HG02885 (cell line): ENCODE measurements at regions not wholly inside any gene's neighbourhood (a gene's known extent, or its start where the extent isn't known, plus 50 kb on each side); places are given as distances from the start of the nearest gene placed in this dataset.
"Not testable (repeated sequence)": the region's sequence is repeated elsewhere in the genome, so short reads cannot be mapped to it uniquely, and the experiment has no call there.

Source experiments
- ATAC-seq: cut with Tn5 transposase; IDR thresholded peaks from one replicate; pipeline ENCODE4 v1.9.1; 2021; ENCODE audit warnings: mild to moderate bottlenecking; ENCODE audit not compliant: unreplicated experiment, poor library complexity

GRCh38 chr20:19921284-19921793, 95.8 kb upstream of the NAA20 start:
- no peak for ATAC-seq

- not testable (repeated sequence) for ATAC-seq
Measured at GRCh38 chr20:19921829-19922228, 95.3 kb upstream of the NAA20 start.

GRCh38 chr20:19922716-19923115, 94.4 kb upstream of the NAA20 start:
- ATAC-seq: no peak

GRCh38 chr20:19923762-19924161, 93.4 kb upstream of the NAA20 start:
- no peak for ATAC-seq

GRCh38 chr20:19924255-19924654, 92.9 kb upstream of the NAA20 start:
- ATAC-seq: no peak

- ATAC-seq: no peak
Measured at GRCh38 chr20:19926591-19926990, 90.6 kb upstream of the NAA20 start.

GRCh38 chr20:19928328-19929011, 88.7 kb upstream of the NAA20 start:
- no peak for ATAC-seq

- no peak for ATAC-seq
Measured at GRCh38 chr20:19929012-19929360, 88.2 kb upstream of the NAA20 start.

GRCh38 chr20:19929481-19930145, 87.5 kb upstream of the NAA20 start:
- no peak for ATAC-seq

- ATAC-seq: no peak
Measured at GRCh38 chr20:19930426-19930825, 86.7 kb upstream of the NAA20 start.

GRCh38 chr20:19932170-19932667, 84.9 kb upstream of the NAA20 start:
- no peak for ATAC-seq

- ATAC-seq: peak; percentile 43
Measured at GRCh38 chr20:19934792-19935491, 82.2 kb upstream of the NAA20 start.

GRCh38 chr20:19935842-19936241, 81.3 kb upstream of the NAA20 start:
- no peak for ATAC-seq

GRCh38 chr20:19936466-19937200, 80.5 kb upstream of the NAA20 start:
- no peak for ATAC-seq

- ATAC-seq: peak; percentile 40
Measured at GRCh38 chr20:19937218-19937617, 79.9 kb upstream of the NAA20 start.

- peak; percentile 87 for ATAC-seq
Measured at GRCh38 chr20:19937651-19938420, 79.3 kb upstream of the NAA20 start.

GRCh38 chr20:19938421-19939090, 78.6 kb upstream of the NAA20 start:
- no peak for ATAC-seq

- ATAC-seq: no peak
Measured at GRCh38 chr20:19940988-19941460, 76.1 kb upstream of the NAA20 start.

- ATAC-seq: no peak
Measured at GRCh38 chr20:19942611-19943010, 74.6 kb upstream of the NAA20 start.
